GM18951 (cell line): ENCODE measurements at regions not wholly inside any gene's neighbourhood (a gene's known extent, or its start where the extent isn't known, plus 50 kb on each side); places are given as distances from the start of the nearest gene placed in this dataset.

Experiments used
- POLR2A ChIP-seq: IDR thresholded peaks from 4 replicates; pipeline ENCODE4 v1.6.1; 2011; ENCODE audit warnings: mild to moderate bottlenecking; ENCODE audit not compliant: insufficient read length, insufficient read depth; ENCODE audit errors: extremely low read depth
- in situ Hi-C: fragments of 300-500 bp; cut with MboI; formaldehyde crosslinking; loops from one replicate; pipeline ENCODE4 v1.12.0; 2022; ENCODE audit warnings: low sequenced_read_pairs, mixed read lengths, inconsistent platforms; ENCODE audit not compliant: unreplicated experiment

DNA sequence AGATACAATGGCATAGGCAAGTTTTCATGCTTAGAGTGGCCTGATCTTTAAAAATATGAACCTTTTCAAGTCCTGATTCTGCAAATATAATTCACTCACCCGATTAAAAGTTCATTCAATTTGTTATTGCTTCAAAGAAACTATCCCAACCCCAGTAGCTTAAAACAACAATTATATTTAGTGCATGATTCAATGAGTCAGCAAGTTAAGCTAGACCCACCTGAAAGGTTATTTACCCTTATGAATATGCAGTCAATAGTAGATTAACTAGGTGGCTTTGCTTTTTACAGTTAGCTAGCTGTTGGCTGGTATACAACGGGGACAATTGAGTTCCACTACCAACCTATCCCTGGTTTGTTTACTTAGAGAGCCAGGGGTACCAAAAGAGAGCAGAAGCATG lies 95.6 kb upstream of the ANKEF1 start:
- TF ChIP-seq POLR2A: no peak
- in situ Hi-C loops: no loop called here

DNA sequence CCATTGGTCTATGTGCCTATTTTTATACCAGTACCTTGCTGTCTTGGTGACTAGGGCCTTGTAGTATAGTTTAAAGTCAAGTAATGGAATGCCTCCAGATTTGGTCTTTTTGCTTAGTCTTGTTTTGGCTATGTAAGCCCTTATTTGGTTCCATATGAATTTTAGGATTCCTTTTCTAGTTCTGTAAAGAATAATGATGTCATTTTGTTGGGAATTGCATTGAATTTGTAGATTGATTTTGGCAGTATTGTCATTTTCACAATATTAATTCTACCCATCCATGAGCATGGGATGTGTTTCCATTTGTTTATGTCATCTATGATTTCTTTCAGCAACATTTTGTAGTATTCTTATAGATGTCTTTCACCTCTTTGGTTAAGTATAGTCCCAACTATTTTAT lies 96.4 kb upstream of the PAK5 start:
- TF ChIP-seq POLR2A: no peak
- in situ Hi-C loops: no loop called here

DNA sequence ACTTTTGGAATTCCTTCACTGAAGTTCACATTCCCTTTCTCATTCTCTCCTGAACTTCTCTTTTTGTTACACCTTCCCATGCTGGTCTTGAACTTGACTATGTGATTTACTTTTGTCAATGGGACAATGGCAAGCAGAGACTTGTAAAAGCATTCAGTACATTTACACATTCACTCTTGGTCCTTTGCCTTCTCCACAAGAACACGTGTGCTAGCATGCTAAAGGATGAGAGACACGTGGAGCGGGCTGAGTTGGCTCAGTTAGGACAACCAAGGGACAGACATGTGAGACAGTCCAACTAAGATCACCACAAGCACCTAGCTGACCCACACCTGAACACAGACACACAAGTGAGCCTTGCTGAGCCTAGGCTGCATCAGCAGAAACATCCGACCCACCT lies 91.3 kb upstream of the PAK5 start:
- TF ChIP-seq POLR2A: no peak
- in situ Hi-C loops: no loop called here

DNA sequence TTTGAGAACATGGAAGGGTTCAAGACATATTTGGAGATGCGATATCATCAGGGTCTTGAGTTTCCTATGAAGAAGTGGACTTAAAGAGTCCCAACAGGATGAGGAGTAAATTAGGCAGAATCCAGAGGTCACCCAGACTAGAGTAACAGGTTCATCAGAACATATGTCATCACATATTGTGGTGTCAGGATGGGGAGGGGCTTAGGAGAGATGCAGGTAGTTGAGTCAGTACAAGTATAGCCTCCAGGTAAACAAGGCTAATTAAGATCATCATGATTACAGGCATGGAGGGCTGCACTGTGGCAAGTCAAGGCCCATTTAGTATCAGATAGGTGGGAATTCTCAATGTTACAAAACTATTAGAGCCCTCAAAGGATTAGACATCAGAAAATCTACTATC lies 90.1 kb upstream of the PAK5 start:
- TF ChIP-seq POLR2A: no peak
- in situ Hi-C loops: no loop called here

DNA sequence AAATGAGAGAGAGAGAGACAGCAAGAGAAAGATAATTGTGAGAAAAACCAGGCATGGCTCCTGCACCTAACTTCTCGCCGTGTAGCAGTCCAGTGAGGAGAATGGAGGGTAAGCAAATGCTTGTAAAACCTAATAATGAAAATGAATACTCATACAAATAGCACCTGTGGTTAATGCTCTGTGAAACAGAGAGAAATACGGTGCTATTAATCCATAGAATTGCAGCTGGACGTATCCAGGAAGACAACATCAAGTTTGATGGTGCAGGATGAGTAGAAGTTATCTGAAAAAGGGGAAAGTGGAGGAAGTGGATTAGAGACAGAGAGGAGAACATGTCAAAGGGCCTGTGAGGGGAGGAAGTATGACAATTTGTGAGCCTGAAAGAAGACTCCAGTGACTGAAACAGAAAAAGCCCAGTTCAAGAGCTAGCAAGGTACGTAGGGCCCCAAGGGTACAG lies 89.4 kb upstream of the PAK5 start:
- in situ Hi-C loops: no loop called here
- TF ChIP-seq POLR2A: no peak

DNA sequence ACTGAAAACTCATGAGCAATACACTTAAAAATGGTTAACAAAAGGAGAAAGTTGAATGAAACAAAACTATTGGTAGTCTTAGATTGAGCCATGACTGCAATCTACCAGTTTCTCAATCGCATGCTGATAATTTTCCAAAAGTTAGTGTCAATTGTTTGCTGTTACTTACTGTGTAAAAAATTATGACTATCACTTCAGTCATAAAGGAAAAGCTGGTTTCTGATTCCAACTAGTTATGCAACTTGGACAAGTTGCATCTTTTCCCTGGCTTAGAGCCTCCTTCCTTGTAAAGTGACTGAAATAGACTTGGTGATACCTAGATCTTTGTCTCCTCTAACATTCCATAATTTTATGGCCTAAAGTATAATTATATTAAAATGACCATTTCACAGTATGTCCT lies 88.3 kb upstream of the PAK5 start:
- no peak for TF ChIP-seq POLR2A
- in situ Hi-C loops: no loop called here

DNA sequence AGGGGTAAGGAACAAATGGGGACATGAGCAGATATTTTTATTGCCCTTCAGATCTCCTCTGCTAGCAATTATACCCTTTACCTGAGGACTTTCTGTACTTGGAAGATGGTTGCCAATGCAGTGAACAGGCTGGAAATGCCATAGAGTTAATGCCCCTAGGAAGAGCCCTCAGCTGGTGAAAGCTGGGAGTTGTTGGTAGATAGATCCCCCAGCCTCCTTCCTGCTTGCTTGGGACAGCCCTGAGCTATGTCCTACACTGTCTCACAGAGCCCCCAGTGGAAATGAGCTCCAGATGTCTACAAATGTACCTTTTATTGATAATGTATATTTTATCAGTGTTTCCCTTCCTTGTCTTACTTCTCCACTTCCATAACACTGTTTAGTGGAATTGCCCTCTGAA lies 87.6 kb upstream of the PAK5 start:
- in situ Hi-C loops: no loop called here
- TF ChIP-seq POLR2A: no peak

DNA sequence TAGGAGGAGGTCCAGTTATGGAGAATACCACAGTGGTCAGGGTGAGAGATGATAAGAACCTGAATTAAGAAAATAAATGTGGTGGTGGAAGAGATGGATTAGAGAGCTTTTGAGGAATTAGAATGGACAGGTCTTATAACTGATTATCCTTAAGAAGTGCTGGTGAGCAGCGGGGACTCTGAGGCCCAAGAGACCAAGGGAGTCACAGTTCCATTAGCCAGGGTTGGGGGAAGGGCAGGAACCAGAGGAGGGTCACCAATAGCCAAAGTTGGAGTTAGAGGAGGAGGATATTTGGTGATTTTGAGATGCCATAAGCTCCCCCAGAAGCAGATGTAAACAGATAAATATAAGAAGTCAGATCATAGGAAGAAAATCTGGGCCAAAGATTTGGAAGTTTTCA lies 87.1 kb upstream of the PAK5 start:
- in situ Hi-C loops: no loop called here
- no peak for TF ChIP-seq POLR2A

DNA sequence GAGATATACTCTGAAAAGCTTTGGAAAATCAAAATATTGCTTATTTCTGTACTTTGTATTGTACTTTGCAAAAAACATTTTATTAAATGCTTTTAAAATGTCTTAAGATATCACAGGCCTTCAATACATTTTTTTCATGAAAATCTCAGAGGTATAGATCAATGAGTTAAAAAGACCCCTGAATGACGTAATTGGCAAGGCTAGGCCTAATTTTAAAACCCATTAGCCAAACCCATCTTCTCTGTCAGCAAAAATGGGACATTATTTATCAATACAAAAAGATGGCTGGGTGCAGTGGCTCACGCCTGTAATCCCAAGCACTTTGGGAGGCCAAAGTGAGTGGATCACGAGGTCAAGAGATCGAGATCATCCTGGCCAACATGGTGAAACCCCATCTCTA lies 84.8 kb upstream of the PAK5 start:
- no peak for TF ChIP-seq POLR2A
- in situ Hi-C loops: loop anchor here (25.0 kb wide), 1 partner anchor 511 kb away; no protein-coding TSS in a partner anchor

DNA sequence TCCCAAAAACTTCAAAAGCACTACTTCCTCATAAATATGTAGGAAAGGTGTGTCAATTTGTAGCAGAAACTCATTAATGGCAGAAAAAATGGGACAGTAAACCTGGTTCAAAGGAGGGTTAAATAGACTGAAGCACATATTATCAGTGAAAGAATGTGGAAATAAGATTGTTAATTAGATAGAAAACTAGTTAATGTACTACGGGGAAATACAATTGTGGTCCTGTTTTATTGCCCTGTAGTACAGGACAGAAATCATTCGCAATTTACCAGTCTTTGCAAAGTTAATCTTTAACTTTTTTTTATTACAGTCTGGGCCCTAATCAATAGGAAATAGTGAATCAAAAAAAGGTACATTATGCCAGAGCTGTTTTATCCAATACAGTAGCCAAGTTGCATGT lies 82.0 kb upstream of the PAK5 start:
- no peak for TF ChIP-seq POLR2A
- in situ Hi-C loops: loop anchor here (25.0 kb wide), 1 partner anchor 509 kb away; no protein-coding TSS in a partner anchor

DNA sequence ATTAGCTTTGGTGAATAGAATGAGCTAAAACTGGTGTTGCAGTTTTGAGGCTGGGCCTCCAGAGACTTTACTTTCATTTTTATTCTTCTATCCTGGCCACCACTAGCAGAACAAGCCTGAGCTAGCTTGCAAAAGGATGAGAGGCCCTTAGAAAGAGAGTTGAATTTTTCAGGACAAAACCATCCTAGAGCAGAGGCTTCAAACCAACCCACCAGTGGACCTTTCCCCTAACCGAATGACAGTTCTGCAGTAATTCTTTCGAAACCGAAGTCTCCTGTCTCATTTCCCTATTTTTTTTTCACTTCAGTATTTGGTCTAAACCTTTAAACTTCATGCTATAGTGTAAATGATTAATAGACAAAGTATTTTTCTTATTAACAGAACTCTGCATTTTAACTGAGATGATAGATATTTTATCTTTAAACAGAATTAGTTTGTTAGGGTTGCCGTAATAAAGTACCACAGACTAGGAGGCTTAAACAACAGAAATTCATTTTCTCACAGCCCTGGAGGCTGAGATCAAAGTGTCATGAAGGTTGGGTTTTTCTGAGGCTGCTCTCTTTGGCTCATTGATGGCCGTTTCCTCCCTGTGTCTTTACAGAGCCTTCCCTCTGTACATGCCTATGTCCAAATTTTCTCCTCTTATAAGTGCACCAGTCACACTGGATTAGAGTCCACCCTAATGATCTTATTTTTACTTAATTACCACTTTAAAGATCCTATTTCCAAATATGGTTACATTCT lies 80.6 kb upstream of the PAK5 start:
- in situ Hi-C loops: loop anchor here (25.0 kb wide), 1 partner anchor 507 kb away; no protein-coding TSS in a partner anchor

DNA sequence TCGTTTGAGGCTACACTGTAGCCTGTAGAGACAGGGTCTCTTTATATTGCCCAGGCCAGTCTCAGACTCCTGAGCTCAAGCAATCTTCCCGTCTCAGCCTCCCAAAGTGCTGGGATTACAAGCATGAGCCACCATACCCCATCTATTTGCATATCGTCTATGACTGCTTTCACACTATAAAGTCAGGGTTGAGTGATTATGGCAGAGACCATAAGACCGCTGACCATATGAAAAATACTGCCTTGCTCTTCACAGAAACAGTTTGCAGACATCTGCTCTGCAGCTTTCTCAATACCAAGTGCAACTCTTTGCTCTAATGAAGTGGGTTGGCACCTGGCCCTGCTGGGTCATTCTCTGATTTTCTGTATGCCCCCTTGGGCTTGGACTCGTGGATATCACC lies 79.5 kb upstream of the PAK5 start:
- in situ Hi-C loops: loop anchor here (25.0 kb wide), 1 partner anchor 506 kb away; no protein-coding TSS in a partner anchor
- TF ChIP-seq POLR2A: no peak

More for the DNA sequence above, 80.6 kb upstream of the PAK5 start:
- TF ChIP-seq POLR2A: no peak

DNA sequence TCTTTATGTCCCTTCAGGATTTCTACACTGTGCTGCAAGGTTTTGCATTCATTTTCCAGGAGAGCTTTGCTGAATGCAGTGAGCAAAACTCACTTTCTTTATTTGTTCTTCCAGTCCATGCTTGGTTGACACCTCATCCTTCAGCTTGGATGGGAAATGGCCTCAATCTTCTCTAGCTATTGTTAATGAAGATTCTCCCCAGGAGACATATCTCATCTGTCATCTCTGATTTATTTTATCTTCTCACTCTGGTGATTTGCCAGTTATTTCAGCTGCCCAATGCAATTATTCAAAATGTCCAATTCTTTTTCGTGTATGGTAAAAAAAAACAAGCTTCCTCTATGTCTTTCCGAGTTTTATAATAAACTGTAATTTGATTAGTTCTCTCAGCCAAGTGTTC lies 77.9 kb upstream of the PAK5 start:
- no peak for TF ChIP-seq POLR2A
- in situ Hi-C loops: loop anchor here (25.0 kb wide), 1 partner anchor 504 kb away; no protein-coding TSS in a partner anchor

DNA sequence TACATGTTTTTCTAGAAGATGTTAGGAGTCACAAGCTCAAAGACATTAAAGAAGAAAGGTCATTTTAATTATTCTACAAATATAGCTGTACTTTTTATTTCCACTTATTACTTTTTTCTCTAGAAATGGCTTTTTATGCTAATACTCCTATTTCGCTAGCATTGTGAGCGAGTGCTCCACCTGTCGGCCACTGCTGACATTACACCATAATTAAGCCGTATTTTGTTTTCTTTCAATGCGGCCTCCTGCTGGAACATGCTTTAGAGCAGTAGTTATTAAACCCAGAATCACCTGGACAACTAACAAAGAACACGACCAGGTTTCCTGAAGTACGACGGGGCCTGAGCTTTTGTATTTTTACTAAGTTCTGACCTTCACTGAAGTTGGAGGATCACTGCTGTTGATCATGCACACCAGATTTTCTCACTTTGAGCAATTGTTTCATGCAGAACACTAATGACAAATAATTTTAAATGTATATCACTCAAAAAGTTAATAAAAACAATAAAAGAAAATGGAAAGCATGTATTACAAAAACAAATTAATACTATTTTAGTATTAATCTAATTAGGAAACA lies 74.1 kb upstream of the PAK5 start:
- in situ Hi-C loops: loop anchor here (25.0 kb wide), 1 partner anchor 501 kb away; no protein-coding TSS in a partner anchor
- TF ChIP-seq POLR2A: no peak

DNA sequence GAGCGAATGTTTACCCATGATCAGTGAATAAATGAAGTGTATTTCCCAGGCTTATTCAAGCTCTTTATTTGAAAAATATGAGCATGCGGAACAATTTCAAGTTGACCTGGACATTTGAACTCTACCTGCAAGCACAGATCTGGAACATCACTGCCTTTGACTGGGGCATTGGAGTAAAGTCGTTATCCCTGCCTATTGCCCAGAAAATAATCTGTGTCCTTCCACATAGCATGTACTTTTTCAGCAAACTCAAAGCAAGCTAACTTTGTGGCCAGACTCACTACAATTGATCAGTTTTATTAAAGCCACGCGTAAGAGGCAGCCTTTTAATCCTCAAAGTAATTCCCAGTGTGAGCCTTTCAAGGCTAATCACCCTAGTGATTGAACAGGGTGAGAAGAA lies 73.4 kb upstream of the PAK5 start:
- in situ Hi-C loops: loop anchor here (25.0 kb wide), 1 partner anchor 500 kb away; no protein-coding TSS in a partner anchor
- TF ChIP-seq POLR2A: no peak
